ENCODE measurements at regions not wholly inside any gene's neighbourhood (a gene's known extent, or its start where the extent isn't known, plus 50 kb on each side); places are given as distances from the start of the nearest gene placed in this dataset.

DNA sequence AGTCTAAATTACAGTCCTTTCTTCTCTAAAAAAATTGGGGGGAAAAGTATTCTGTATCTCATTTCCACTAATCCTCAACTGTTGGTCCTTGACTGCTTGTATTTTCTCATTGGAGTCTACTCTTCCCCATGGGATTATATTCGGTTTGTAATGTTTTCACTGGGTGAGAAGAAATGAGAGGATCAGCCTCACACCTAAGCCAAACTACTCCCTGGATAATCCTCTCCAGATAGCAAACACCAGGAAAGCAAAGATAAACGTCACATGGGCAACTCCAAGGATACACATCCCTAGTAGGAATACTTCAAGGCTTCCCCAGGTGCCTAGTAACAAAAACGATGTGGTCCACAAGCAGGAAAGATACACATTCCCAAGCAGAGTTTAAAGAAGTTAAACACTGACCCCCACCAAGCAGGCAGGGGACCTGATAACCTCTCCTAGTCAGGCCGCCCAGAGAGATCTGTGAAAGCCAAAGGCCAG is 53.9 kb upstream of the SOX4 start:
- Histone ChIP-seq H3K9me3 (ENCODE audit: insufficient read depth, low read depth, low read length) (no peaks in the 10 kb centered on the region), H3K9ac (ENCODE audit: low read depth, low read length) (no peak overlapping the region), H3K4me3 (ENCODE audit: low read length) (no peak overlapping the region), H3K4me1 (ENCODE audit: insufficient read depth, low read length) (peaks cover 7% of the 10 kb centered on the region; the same call in 1 of the 2 replicates), H3K27me3 (ENCODE audit: insufficient read depth, low read length) (no peaks in the 10 kb centered on the region), H3K36me3 (ENCODE audit: insufficient read depth, low read length) (no peaks in the 10 kb centered on the region), H3K27ac (ENCODE audit: low read depth, low read length) (no peak overlapping the region)
- WGBS: 64% methylated on average over 3 of the region's 4 CpGs

Data from HUES64 (cell line).